ENCODE measurements at regions not wholly inside any gene's neighbourhood (a gene's known extent, or its start where the extent isn't known, plus 50 kb on each side); places are given as distances from the start of the nearest gene placed in this dataset.

GRCh38 chr12:131591136-131591535, 119.8 kb upstream of the SFSWAP start:
- intact Hi-C loops (cut with micrococcal nuclease), result no loop called here

GRCh38 chr12:131591714-131592709, 118.9 kb upstream of the SFSWAP start:
- intact Hi-C loops (cut with micrococcal nuclease), result no loop called here

- intact Hi-C loops (cut with micrococcal nuclease), result loop anchor here (1.0 kb wide), 1 partner anchor 11 kb away; no protein-coding TSS in a partner anchor
Measured at GRCh38 chr12:131592972-131593371, 117.9 kb upstream of the SFSWAP start.

DNA sequence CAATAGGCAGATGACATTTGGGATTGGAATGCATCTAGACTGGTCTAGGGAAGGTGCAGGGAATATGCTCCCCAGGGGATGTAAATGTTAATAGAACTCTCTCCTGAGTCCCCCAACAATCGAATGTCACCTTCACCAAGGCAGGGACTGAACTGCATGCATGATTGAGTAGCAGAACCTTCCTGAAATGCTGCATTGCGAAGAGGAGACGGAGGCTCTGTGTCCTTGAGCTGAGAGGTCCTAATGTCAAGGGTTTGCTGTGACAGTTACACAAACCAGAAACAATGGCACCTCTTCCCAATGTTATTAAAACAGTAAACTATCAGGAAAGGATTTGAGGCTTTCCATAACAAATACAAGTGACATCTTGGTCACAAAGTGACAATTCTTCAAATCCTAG, 117.5 kb upstream of the SFSWAP start:
- intact Hi-C loops (cut with micrococcal nuclease), result loop anchor here (1.0 kb wide), 1 partner anchor 11 kb away; no protein-coding TSS in a partner anchor

- intact Hi-C loops (cut with micrococcal nuclease), result no loop called here
Measured at GRCh38 chr12:131596115-131596514, 114.8 kb upstream of the SFSWAP start.

GRCh38 chr12:131597333-131597732, 113.6 kb upstream of the SFSWAP start:
- intact Hi-C loops (cut with micrococcal nuclease), result no loop called here

GRCh38 chr12:131598717-131599116, 112.2 kb upstream of the SFSWAP start:
- intact Hi-C loops (cut with micrococcal nuclease), result no loop called here

- intact Hi-C loops (cut with micrococcal nuclease), result loop anchor here (5.0 kb wide), 1 partner anchor 348 kb away; the partner anchor contains the start of gene EP400
Measured at GRCh38 chr12:131599190-131600159, 111.4 kb upstream of the SFSWAP start.

GRCh38 chr12:131600160-131600532, 110.7 kb upstream of the SFSWAP start:
- intact Hi-C loops (cut with micrococcal nuclease), result loop anchor here (5.0 kb wide), 1 partner anchor 347 kb away; the partner anchor contains the start of gene EP400

GRCh38 chr12:131601499-131601898, 109.4 kb upstream of the SFSWAP start:
- intact Hi-C loops (cut with micrococcal nuclease), result loop anchor here (5.0 kb wide), 1 partner anchor 346 kb away; the partner anchor contains the start of gene EP400

GRCh38 chr12:131603106-131603938, 107.6 kb upstream of the SFSWAP start:
- intact Hi-C loops (cut with micrococcal nuclease), result loop anchor here (5.0 kb wide), 1 partner anchor 344 kb away; the partner anchor contains the start of gene EP400

GRCh38 chr12:131603939-131604795, 106.7 kb upstream of the SFSWAP start:
- intact Hi-C loops (cut with micrococcal nuclease), result loop anchor here (1.0 to 5.0 kb wide), 3 partner anchors 11 to 343 kb away; partner anchors contain the start of gene EP400

DNA sequence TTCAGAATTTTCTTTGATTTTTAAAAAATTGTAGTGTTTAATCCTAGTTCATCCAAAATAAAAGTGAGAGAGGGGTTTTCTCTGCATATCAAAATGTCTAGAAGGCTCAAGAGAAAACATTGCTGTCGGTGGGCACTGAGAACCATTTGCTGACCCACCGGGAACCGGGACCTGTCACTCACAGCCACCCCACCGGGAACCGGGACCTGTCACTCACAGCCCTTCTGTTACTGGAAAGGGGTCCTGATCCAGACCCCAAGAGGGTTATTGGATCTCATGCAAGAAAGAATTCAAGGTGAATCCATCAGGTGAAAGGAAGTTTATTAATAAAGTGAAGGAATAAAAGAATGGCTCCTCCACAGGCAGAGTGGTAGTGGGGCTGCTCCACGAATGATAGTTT, 106.0 kb upstream of the SFSWAP start:
- intact Hi-C loops (cut with micrococcal nuclease), result loop anchor here (1.0 to 5.0 kb wide), 5 partner anchors 12 to 733 kb away; partner anchors contain the start of genes EP400 and RAN

- intact Hi-C loops (cut with micrococcal nuclease), result loop anchor here (5.0 kb wide), 2 partner anchors 482 to 733 kb away; partner anchors contain the start of gene RAN
Measured at GRCh38 chr12:131605304-131605829, 105.5 kb upstream of the SFSWAP start.

DNA sequence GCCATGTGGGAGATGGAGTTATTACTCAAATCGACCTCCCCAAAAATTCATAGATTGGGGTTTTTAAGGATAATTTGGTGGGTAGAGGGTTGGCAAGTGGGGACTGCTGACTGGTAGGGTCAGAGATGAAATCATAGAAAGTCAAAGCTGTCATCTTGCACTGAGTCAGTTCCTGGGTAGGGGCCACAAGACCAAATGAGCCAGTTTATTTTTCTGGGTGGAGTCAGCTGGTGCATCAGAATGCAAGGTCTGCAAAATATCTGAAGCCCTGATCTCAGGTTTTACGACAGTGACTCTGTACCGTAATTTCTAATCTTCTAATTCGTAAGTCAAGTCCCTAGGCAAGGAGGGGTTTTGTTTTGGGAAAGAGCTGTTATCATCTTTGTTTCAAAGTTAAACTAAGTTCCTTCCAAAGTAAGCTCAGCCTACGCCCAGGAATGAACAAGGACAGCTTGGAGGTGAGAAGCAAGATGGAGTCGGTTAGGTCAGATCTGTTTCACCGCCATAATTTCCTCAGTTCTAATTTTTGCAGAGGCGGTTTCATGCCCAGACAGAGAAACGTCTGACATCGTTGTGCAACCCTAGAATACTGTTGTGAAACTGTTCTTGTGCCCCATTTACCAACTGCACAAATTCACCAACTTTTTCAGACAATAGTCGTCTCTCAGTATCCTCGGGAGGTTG, 104.5 kb upstream of the SFSWAP start:
- intact Hi-C loops (cut with micrococcal nuclease), result loop anchor here (5.0 kb wide), 2 partner anchors 481 to 734 kb away; partner anchors contain the start of gene RAN

DNA sequence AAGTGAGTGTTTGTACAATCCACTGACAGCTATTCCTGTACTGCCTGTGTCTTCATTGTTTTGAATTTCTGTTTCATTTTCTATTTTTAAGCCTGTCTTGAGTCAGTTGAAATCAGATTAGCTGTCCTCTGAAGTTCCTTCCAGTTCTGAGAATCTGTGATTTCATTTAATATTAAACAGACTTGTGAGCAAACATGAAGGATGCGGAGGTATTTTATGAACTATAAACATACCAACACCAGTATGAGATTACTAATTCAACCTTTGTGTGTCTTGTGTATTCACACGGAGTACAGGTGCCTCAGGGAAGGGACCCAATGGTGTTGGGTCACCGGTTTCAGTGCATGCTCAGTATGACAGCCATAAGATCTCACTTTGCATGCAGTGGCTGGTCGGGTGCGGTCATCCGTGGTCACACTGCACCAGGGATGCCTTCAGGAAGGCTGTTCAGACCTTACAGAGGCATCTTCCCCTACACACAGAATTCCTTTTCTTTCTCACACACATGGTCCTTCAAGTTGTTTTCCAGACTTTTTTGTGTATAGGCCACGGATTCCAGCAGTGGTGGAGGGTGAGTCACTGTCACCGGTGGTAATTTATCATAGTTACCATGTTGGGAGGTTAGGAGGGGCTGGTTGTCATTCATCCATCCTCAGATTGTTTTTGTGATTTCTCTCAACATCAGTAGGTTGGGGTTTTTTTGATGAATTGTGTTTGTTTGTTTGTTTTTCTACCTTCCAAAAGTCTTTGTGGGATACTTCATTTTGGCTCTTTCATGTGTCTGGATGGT, 103.0 kb upstream of the SFSWAP start:
- intact Hi-C loops (cut with micrococcal nuclease), result loop anchor here (1.0 to 5.0 kb wide), 4 partner anchors 104 to 736 kb away; partner anchors contain the start of genes PUS1 and RAN

Measured in T-helper 1 cell treated with Interleukin-12 subunit alpha and Interleukin-12 subunit beta and Interleukin-4 antibody, amounts not matched to agents 30 ng/mL and 1 ng/mL, for 36 hours (primary cell).